EL (cell line): ENCODE measurements at regions not wholly inside any gene's neighbourhood (a gene's known extent, or its start where the extent isn't known, plus 50 kb on each side); places are given as distances from the start of the nearest gene placed in this dataset.

ENCODE experiments used
- DNase-seq: peaks from one replicate; pipeline ENCODE4 v3.0.0-alpha.2; 2016

DNA sequence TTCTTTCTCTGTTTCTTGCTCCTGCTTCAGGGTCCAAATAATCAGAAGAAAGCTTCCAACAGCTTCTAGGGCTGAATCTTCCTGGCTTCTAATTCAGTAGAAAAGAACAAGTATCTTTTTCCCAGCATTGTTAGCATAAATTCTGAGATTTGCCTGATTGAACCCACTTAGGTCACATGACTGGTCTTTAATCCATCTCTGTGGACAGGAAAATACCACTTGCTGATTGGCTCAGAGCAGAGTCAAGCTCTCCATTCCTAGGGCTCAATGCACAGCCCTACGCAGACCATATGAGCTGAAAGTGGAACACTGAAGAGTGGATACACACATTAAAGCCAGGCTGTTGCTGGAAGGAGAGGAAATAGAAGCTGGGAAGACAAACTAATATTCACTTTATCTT lies 99.6 kb upstream of the RPL34 start:
- no peak for DNase-seq

DNA sequence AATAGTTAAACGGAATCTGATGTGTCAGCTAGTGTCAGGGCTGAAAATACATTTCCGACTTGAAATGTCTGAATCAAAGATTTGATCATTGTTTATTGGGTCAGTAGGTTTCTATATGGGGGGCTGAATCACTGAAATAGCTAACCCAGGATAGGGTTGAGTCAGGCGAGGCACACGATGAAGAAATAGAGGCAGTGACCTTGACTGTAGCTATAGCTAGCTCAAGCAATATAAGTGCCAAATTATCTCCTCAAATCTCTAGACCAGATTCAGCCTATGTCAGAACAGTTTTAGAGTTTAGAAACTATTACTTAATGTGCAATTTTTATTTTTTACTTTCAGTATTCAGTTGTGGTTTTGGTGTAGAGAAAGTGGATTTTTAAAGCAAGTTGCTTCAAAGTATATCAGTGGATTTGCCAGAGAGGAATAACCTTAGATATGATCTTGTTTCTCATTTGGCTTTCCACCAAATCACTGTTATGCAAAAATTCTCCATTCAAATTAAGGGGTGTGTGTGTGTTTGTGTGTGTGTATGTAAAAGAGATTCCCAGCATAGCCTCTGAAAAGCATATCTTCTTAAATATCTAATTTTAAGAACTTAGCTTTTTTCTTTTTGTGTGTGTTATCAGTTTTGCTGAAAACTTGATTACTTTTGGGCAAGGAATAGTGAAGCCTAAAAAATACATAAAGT lies 100.3 kb upstream of the RPL34 start:
- DNase-seq = no peak

DNA sequence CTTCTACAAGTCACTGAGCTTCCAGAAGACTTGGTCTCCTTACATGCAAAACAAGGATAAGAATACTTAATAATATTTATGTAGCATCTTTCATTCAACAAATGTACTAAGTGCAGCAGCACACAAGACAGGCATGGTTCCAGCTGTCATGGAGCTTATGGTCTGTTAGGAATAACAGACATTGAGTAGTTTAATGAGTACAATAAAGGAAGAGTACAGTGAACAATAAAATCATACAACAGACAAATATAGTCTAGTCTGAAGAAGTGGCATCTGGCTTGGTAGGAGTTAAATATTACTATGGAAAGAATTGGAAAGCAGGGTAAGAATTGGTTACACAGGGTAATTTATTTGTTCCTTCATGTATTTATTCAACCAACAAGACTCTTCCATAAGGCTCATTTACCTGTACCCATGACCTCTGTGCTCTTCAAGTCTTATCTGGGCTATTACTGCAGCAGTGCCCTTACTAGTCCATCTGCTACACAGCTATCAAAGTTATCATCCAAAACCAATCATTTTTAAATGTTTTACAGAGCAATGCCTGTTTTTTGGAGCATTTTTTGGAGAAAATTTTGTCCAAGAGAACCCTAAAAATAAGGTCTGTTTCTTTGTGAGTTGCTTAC lies 101.1 kb upstream of the RPL34 start:
- DNase-seq = no peak

GRCh38 chr4:108512615-108513505 lies 107.5 kb upstream of the RPL34 start:
- DNase-seq = peak; percentile 34

DNA sequence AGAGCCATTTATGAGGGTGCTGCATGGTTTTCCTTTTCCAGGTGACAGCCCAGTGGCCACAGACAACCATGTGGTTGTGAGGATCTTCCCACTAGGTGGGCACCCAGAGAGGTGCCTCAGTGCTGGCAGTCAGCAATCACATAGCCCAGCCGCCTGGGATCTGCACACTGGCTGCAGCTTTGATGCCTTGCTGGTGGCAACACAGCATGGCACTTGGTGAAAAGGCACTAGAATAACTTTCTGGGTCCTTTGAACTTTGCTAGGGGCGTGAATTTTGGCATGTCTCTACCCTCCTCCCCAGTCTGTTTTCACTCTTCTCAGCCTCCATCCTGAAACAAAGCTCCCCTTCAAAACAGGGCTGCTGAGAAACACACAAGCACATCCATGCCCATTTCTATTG lies 108.8 kb upstream of the RPL34 start:
- no peak for DNase-seq

- DNase-seq = no peak
Observed at GRCh38 chr4:108502356-108502755, 118.0 kb upstream of the RPL34 start.

- no peak for DNase-seq
Observed at GRCh38 chr4:108498925-108499324, 121.5 kb upstream of the RPL34 start.

DNA sequence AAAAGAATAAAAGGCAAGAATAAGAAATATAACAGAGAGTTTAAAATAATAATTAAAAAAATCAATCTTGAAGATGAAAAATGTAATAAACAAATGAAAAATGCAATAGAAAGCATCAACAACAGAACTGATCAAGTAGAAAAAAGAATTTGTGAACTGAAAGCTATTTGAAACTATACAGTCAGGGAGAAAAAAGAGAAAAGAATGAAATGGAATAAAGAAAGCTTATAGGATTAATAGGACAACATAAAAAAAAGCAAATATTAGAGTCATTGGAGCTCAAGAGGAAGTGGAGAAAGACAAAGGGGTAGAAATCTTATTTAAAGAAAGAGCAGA lies 126.8 kb upstream of the RPL34 start:
- DNase-seq = no peak

DNA sequence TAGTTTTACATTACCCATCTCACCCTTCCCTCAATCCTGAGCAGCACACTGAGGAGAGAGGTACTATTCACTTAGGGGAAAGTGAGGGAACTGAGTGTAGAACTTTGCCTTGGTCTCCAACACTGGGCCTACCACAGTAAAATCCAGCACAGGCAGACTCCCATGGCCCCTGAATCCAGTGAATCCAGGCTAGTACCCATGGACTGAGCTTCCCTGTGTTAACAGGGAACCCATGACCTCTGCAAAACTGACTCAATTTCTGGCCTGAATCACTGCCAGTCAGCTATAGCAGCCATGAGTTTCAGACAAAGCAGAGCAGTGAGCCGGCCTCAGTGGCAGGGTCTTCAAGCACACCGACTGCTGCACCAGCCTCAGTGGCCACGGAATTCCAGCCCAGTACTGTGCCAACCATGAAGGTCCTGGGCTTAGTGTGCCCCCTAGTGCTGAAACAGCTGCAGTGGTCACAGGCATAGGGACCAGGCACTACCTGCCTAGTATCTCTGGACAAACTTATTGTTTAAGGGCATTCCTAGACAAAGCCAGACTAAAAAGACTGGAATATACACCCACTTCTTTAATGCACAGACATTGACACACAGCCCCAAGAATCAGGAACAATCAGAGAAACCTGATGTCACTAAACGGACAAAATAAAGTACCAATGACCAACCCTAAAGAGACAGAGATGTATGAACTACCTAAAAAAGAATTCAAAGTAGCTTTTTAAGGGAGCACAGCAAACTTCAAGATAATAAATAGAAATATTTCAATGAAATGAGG lies 127.4 kb upstream of the RPL34 start:
- DNase-seq = peak; percentile 41

GRCh38 chr4:108488865-108489264 lies 131.5 kb upstream of the RPL34 start:
- peak; percentile 23 for DNase-seq

GRCh38 chr4:108486046-108486445 lies 134.3 kb upstream of the RPL34 start:
- DNase-seq = no peak

- DNase-seq = peak; percentile 45
Observed at GRCh38 chr4:108484187-108484586, 136.2 kb upstream of the RPL34 start.

- DNase-seq = no peak
Observed at GRCh38 chr4:108483650-108484049, 136.7 kb upstream of the RPL34 start.

- peak; percentile 16 for DNase-seq
Observed at GRCh38 chr4:108483079-108483478, 137.3 kb upstream of the RPL34 start.

GRCh38 chr4:108480881-108481280 lies 139.5 kb upstream of the RPL34 start:
- no peak for DNase-seq

DNA sequence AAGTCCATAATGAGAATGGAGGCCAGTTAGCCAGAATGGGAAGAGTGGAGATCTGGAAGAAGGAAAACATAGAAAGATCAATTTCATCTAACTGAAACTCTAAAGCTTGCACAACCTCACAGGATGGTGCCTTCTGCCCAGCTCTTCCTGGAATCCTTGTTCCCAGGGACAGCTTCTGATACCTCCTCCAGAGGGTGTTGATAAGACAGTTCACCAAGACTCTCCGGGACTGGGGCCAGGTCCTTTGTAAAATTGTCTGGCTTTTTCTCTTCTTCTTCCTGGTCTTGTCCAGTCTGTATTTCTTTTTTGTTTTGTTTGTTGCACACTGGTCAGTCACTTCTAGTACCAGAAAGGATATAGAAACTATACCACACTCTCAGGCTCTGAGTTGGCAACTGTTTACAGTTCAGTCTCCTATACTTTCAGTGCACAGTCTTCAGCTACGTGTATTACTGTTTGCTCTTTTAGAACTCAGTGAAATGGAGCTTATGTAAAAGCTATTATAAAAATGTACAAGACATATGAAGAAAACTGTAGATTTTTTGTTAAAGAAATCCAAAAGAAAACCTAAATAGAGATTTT lies 142.8 kb upstream of the RPL34 start:
- no peak for DNase-seq

GRCh38 chr4:108473163-108473720 lies 147.1 kb upstream of the RPL34 start:
- no peak for DNase-seq

DNA sequence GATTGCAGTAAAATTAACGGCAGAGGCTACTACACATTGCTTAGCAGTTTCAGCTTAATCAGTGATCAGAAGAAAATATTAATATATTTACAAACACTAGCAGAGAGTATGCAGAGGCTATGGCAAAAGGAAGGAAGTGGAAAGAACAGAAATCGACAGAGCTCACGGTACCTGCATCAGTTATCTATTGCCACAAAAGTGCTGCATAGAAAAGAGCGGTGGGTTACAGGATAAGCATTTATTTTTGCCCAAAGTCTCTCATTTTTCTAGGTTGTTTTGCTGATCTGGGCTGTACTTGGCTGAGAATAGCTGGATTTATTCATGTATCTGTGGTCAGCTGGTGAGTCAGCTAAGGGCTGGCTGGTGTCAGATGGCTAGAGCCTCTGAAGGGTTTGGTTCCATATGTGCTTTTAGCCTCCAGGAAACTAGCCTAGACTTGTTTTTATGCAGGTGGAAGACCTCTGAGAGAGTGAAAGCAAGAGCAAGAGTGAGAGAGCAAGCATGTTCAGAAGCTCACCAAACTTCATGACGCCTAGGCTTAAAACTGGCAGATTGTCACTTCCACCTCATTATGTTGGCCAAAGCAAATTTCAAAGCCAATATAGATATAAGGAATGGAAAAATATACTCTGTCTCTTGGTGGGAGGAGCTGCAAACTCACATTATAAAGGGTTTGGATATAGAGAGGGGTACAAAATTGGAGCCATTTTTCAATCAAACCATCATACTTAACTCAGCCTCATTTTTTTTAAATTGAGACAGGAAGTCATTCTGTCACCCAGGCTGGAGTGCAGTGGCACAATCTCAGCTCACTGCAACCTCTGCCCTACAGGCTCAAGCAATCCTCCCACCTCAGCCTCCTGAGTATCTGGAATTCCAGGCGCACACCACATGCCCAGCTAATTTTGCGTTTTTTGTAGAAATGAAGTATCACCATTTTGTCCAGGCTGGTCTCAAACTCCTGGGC lies 153.2 kb upstream of the RPL34 start:
- DNase-seq = peak; percentile 80

DNA sequence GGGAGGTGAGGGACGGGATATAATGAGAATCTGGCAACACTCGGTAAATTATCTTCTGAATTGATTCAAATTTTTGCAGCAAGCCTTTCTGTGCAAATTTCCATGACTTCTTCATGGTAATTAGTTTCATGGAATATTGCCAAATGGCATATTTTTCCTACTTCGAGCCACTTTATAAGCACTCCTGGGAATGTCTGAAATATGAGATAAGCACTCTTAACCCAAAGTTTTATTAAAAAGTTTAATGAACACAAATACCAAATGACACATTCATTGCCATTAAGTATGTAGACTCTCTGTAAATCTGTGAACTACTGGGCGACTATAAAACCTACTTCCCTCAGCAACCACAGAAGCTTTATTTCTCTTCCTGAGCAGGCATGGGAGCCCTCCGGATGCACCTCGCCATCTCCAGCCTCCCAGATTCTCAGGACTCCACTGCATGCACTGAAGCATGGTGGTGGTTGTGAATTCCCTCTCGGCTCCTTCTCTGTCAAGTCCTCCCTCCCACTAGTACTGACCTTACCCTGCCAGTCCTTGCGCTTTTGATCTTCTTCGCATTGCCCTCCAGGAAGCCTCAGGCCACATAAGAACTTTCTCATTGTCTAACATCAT lies 154.4 kb upstream of the RPL34 start:
- DNase-seq = peak; percentile 7

- DNase-seq = no peak
Observed at GRCh38 chr4:108458681-108459080, 161.7 kb upstream of the RPL34 start.

DNA sequence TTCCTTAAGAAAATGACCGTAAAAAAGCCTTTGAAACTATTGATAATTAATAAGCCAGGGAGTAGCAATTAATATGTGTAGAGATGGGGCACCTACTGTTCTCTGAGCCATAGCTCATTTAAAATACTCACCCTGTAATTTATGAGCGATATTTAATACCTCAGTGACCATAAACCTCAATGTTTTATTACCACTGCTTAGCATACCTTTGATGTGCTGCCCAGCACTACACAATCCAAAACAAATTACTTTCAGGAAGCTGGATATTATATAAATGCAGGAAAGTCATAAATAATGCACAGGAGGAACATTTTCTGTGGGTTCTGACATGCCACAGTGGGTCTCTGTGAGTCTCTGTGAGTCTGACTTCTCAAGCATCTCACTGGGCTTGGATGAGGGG lies 166.1 kb upstream of the RPL34 start:
- no peak for DNase-seq
